NB4 (cell line): ENCODE measurements at regions not wholly inside any gene's neighbourhood (a gene's known extent, or its start where the extent isn't known, plus 50 kb on each side); places are given as distances from the start of the nearest gene placed in this dataset.
"Not testable (repeated sequence)": the region's sequence is repeated elsewhere in the genome, so short reads cannot be mapped to it uniquely, and the experiment has no call there.

ENCODE experiments used
- DNase-seq: peaks from one replicate; pipeline ENCODE4 v3.0.0; 2010; ENCODE audit warnings: low read depth
- H3K4me3 ChIP-seq: one replicate; pipeline ENCODE4 v1.5.1; 2011; ENCODE audit warnings: mild to moderate bottlenecking, low read depth, low read length, moderate library complexity
- MYC ChIP-seq: IDR thresholded peaks from 2 replicates; pipeline ENCODE4 v1.6.1; 2011; ENCODE audit warnings: low read depth, low read length
- POLR2A ChIP-seq: IDR thresholded peaks from 2 replicates; pipeline ENCODE4 v1.6.1; 2011; ENCODE audit warnings: mild to moderate bottlenecking; ENCODE audit not compliant: insufficient read length; ENCODE audit errors: extremely low read depth
- TF ChIP-seq, protein P1 (sequence below): IDR thresholded peaks from 2 replicates; pipeline ENCODE4 v1.6.1; 2011; ENCODE audit warnings: low read depth, low read length
- TF ChIP-seq, protein P2 (sequence below): IDR thresholded peaks from one replicate; pipeline ENCODE4 v1.5.1; 2012; ENCODE audit warnings: low read depth, low read length

DNA sequence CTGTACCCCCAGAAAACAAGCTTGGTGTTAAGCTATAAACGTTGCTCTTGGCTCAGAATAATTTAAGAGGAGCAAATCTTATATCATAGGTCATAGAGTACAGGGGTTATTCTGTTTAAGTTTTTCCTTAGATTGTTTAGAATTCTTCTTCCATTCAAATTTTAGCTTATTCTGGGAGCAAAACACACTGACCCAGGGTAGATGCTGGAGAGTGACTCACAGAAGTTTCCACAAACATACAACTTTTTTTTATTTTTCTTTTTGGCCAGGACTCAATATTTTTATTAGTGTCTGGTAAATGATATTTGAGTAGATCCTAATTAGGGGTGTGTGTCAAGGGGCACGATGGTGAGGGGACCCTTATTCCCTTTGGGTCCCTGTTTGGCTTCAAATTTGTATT is 71.5 kb upstream of the PSME4 start:
- DNase-seq, result no peak
- H3K4me3 ChIP-seq, result no peak overlapping the region
- TF ChIP-seq, protein P1, sequence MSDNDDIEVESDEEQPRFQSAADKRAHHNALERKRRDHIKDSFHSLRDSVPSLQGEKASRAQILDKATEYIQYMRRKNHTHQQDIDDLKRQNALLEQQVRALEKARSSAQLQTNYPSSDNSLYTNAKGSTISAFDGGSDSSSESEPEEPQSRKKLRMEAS, result no peak
- TF ChIP-seq, protein P2, sequence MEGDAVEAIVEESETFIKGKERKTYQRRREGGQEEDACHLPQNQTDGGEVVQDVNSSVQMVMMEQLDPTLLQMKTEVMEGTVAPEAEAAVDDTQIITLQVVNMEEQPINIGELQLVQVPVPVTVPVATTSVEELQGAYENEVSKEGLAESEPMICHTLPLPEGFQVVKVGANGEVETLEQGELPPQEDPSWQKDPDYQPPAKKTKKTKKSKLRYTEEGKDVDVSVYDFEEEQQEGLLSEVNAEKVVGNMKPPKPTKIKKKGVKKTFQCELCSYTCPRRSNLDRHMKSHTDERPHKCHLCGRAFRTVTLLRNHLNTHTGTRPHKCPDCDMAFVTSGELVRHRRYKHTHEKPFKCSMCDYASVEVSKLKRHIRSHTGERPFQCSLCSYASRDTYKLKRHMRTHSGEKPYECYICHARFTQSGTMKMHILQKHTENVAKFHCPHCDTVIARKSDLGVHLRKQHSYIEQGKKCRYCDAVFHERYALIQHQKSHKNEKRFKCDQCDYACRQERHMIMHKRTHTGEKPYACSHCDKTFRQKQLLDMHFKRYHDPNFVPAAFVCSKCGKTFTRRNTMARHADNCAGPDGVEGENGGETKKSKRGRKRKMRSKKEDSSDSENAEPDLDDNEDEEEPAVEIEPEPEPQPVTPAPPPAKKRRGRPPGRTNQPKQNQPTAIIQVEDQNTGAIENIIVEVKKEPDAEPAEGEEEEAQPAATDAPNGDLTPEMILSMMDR, result no peak
- TF ChIP-seq POLR2A, result no peak
- no peak for TF ChIP-seq MYC

DNA sequence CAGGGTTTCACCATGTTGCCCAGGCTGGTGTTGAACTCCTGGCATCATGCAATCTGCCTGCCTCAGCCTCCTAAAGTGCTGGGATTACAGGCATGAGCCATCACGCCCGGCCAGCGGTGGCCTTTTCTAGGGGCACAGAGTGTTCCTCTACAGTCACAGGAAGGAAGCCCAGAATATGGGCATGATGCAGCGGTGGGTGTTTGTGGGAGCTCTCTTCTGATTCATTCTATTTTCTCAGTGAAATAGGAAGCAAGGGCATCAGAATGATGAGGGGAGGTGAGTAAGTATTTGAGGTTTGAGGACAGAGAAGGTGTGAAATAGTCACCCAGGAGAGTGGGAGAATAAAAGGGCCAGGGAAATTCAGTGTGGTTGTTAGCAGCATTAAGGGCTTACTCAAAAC is 70.3 kb upstream of the PSME4 start:
- TF ChIP-seq MYC (no peak), POLR2A (no peak)
- TF ChIP-seq, protein P1, result no peak
- TF ChIP-seq, protein P2, result no peak
- no peak overlapping the region for H3K4me3 ChIP-seq
- DNase-seq, result no peak

DNA sequence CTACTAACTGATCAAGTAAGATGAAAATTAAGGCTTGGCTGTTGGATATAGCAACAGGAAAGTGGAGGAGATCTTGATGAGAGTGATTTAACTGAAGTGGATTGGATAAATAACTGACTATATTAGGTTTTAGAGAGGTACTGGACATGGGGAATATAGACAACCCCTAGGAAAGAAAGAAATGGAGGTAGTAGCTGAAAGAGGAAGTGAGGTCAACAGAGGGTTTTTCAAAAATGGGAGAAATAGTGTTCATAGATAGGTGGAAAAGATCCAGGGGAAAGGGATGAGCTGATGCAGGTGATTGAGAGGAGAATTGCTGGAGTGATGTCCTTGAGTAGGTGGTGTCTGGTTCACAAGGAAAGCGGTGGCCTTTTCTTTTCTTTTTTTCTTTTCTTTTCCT is 69.9 kb upstream of the PSME4 start:
- TF ChIP-seq, protein P1, result no peak
- TF ChIP-seq MYC, result no peak
- TF ChIP-seq, protein P2, result no peak
- no peak for TF ChIP-seq POLR2A
- H3K4me3 ChIP-seq, result no peak overlapping the region
- no peak for DNase-seq

DNA sequence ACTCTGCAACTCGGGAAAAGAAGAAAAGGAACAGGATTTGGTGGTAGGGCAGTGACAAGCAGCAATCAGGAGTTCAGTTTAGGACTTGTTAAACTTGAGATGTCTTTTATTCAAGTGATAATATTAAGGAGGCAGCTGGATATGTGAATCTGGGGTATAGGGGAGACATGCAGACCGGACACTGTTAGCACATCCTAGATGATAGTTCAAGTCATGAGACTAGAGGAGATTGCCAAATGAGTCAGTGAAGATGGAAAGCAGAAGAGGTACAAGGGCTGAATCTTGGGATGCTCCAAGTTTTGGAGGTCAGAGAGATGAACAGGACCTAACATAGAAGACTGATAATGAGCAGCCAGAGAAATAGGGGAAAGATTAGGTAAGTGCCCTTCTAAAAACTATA is 69.5 kb upstream of the PSME4 start:
- no peak for DNase-seq
- H3K4me3 ChIP-seq, result no peak overlapping the region
- TF ChIP-seq, protein P2, result no peak
- TF ChIP-seq POLR2A, result no peak
- no peak for TF ChIP-seq MYC
- TF ChIP-seq, protein P1, result no peak

DNA sequence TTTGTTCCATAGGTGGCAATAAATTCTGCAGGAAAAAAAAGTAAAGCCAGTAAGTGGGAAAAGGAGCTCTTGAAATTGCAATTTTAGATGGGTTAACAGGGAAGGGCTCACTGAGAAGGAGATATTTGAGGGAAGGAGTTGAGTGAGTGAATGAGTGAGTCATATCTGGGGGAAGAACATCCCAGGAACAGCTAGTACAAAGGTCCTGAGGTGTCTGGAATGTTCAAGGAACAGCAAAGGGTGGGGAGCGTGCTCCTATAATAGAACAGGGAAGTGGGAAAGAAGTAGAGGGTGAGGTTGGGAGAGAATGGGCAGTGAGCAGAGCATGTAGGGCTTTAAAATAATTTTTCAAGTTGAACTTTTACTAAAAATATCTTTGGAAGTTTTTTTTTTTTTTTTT is 68.0 kb upstream of the PSME4 start:
- H3K4me3 ChIP-seq, result no peak overlapping the region
- DNase-seq, result no peak
- no peak for TF ChIP-seq POLR2A
- no peak for TF ChIP-seq MYC
- TF ChIP-seq, protein P1, result no peak
- TF ChIP-seq, protein P2, result no peak

DNA sequence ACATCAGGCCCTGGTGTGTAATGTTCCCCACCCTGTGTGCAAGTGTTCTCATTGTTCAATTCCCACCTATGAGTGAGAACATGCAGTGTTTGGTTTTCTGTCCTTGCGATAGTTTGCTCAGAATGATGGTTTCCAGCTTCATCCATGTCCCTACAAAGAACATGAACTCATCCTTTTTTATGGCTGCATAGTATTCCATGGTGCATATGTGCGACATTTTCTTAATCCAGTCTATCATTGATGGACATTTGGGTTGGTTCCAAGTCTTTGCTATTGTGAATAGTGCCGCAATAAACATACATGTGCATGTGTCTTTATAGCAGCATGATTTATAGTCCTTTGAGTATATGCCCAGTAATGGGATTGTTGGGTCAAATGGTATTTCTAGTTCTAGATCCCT is 60.5 kb upstream of the PSME4 start:
- DNase-seq, H3K4me3 ChIP-seq: not testable (repeated sequence)
